PFSK-1 (cell line): ENCODE measurements at regions not wholly inside any gene's neighbourhood (a gene's known extent, or its start where the extent isn't known, plus 50 kb on each side); places are given as distances from the start of the nearest gene placed in this dataset.

Source experiments
- FOXP2 ChIP-seq: optimal IDR thresholded peaks from 2 replicates; pipeline ENCODE3; 2011; ENCODE audit warnings: borderline replicate concordance, control low read depth, inconsistent platforms; ENCODE audit not compliant: insufficient read depth; ENCODE audit errors: extremely low read length, extremely low read depth
- POLR2AphosphoS5 ChIP-seq: IDR thresholded peaks from 2 replicates; pipeline ENCODE4 v1.6.1; 2012; ENCODE audit warnings: low read depth, mild to moderate bottlenecking, control low read depth, low read length, moderate library complexity
- REST ChIP-seq, 2 experiments: IDR thresholded peaks; 2 replicates each; pipeline versions ENCODE4 v1.6.1 to v1.8.0; 2011 to 2012; ENCODE audit warnings: low read depth in 2 of 2, low read length in 2 of 2, control low read depth in 1 of 2, inconsistent platforms in 1 of 2, mild to moderate bottlenecking in 1 of 2, moderate library complexity in 1 of 2; ENCODE audit not compliant: insufficient read depth in 1 of 2
- SIN3A ChIP-seq: IDR thresholded peaks from 2 replicates; pipeline ENCODE4 v1.6.1; 2012; ENCODE audit warnings: mild to moderate bottlenecking, low read length, moderate library complexity, borderline replicate concordance; ENCODE audit not compliant: insufficient read depth
- TAF1 ChIP-seq: IDR thresholded peaks from 2 replicates; pipeline ENCODE4 v1.6.1; 2012; ENCODE audit warnings: low read length, control low read depth, borderline replicate concordance; ENCODE audit not compliant: insufficient read depth

- TF ChIP-seq SIN3A (no peak), FOXP2 (no peak), POLR2AphosphoS5 (no peak), TAF1 (no peak), REST (IDR thresholded peaks at IDR 0.05; ENCODE audit: insufficient read depth in 1 of 2, low read depth in 2 of 2, low read length in 2 of 2) (no peak)
These were observed 1042.0 kb upstream of the POT1 start for GRCh38 chr7:125971656-125972055.

- TF ChIP-seq REST (IDR thresholded peaks at IDR 0.05; ENCODE audit: insufficient read depth in 1 of 2, low read depth in 2 of 2, low read length in 2 of 2) (no peak), TAF1 (no peak), SIN3A (no peak), FOXP2 (no peak), POLR2AphosphoS5 (no peak)
These were observed 1036.8 kb upstream of the POT1 start for GRCh38 chr7:125966278-125967048.

GRCh38 chr7:125934955-125935354, 1005.3 kb upstream of the POT1 start:
- TF ChIP-seq SIN3A = no peak
- no peak for TF ChIP-seq FOXP2
- no peak for TF ChIP-seq TAF1
- no peak for TF ChIP-seq POLR2AphosphoS5
- TF ChIP-seq REST (IDR thresholded peaks at IDR 0.05; ENCODE audit: insufficient read depth in 1 of 2, low read depth in 2 of 2, low read length in 2 of 2) = no peak

- TF ChIP-seq TAF1 (no peak), POLR2AphosphoS5 (no peak), FOXP2 (no peak), SIN3A (no peak), REST (IDR thresholded peaks at IDR 0.05; ENCODE audit: insufficient read depth in 1 of 2, low read depth in 2 of 2, low read length in 2 of 2) (no peak)
These were observed 1004.9 kb upstream of the POT1 start for GRCh38 chr7:125934539-125934938.
